ENCODE measurements at regions not wholly inside any gene's neighbourhood (a gene's known extent, or its start where the extent isn't known, plus 50 kb on each side); places are given as distances from the start of the nearest gene placed in this dataset.

GRCh38 chr13:100933841-100934240 is 259.2 kb upstream of the TMTC4 start:
- DNase-seq: no peak

- DNase-seq: no peak
Measured at GRCh38 chr13:100922599-100922998, 248.0 kb upstream of the TMTC4 start.

GRCh38 chr13:100921139-100921538 is 246.5 kb upstream of the TMTC4 start:
- DNase-seq: no peak

- DNase-seq: no peak
Measured at GRCh38 chr13:100917011-100917410, 242.4 kb upstream of the TMTC4 start.

- DNase-seq: no peak
Measured at GRCh38 chr13:100913143-100913542, 238.5 kb upstream of the TMTC4 start.

- no peak for DNase-seq
Measured at GRCh38 chr13:100904293-100904976, 229.8 kb upstream of the TMTC4 start.

GRCh38 chr13:100899720-100900316 is 225.2 kb upstream of the TMTC4 start:
- DNase-seq: no peak

GRCh38 chr13:100898431-100898830 is 223.8 kb upstream of the TMTC4 start:
- no peak for DNase-seq

- DNase-seq: no peak
Measured at GRCh38 chr13:100895651-100896050, 221.1 kb upstream of the TMTC4 start.

GRCh38 chr13:100892981-100893380 is 218.4 kb upstream of the TMTC4 start:
- DNase-seq: no peak

- DNase-seq: no peak
Measured at GRCh38 chr13:100890645-100891044, 216.1 kb upstream of the TMTC4 start.

GRCh38 chr13:100887729-100888151 is 213.1 kb upstream of the TMTC4 start:
- DNase-seq: no peak

GRCh38 chr13:100883453-100883852 is 208.9 kb upstream of the TMTC4 start:
- no peak for DNase-seq

- DNase-seq: no peak
Measured at GRCh38 chr13:100881291-100881864, 206.8 kb upstream of the TMTC4 start.

GRCh38 chr13:100880166-100880565 is 205.6 kb upstream of the TMTC4 start:
- DNase-seq: no peak

GRCh38 chr13:100879255-100879654 is 204.7 kb upstream of the TMTC4 start:
- no peak for DNase-seq

GRCh38 chr13:100876044-100876403 is 201.4 kb upstream of the TMTC4 start:
- DNase-seq: no peak

GRCh38 chr13:100875392-100876043 is 200.9 kb upstream of the TMTC4 start:
- no peak for DNase-seq

GRCh38 chr13:100872761-100873160 is 198.2 kb upstream of the TMTC4 start:
- no peak for DNase-seq

- DNase-seq: no peak
Measured at GRCh38 chr13:100870898-100871297, 196.3 kb upstream of the TMTC4 start.

- DNase-seq: no peak
Measured at GRCh38 chr13:100860866-100861265, 186.3 kb upstream of the TMTC4 start.

GRCh38 chr13:100859861-100860260 is 185.3 kb upstream of the TMTC4 start:
- no peak for DNase-seq

- no peak for DNase-seq
Measured at GRCh38 chr13:100855151-100855550, 180.6 kb upstream of the TMTC4 start.

GRCh38 chr13:100854006-100854405 is 179.4 kb upstream of the TMTC4 start:
- DNase-seq: no peak
